NCI-H1930 (cell line): ENCODE measurements at regions not wholly inside any gene's neighbourhood (a gene's known extent, or its start where the extent isn't known, plus 50 kb on each side); places are given as distances from the start of the nearest gene placed in this dataset.

Experiments used
- DNase-seq, 2 experiments: peaks; one replicate each; lab custom pipeline; 2025; lab: John Stamatoyannopoulos, UW

- no peak for DNase-seq
Observed at GRCh38 chr7:114755856-114756255, 166.0 kb upstream of the MDFIC start.

GRCh38 chr7:114758661-114759227, 163.2 kb upstream of the MDFIC start:
- DNase-seq, result no peak

- peak; percentile 59 to 64 for DNase-seq
Observed at GRCh38 chr7:114759347-114760062, 162.4 kb upstream of the MDFIC start.

GRCh38 chr7:114760477-114760876, 161.4 kb upstream of the MDFIC start:
- DNase-seq, result no peak

GRCh38 chr7:114761973-114762372, 159.9 kb upstream of the MDFIC start:
- DNase-seq, result no peak

- DNase-seq, result no peak
Observed at GRCh38 chr7:114765331-114766040, 156.4 kb upstream of the MDFIC start.

GRCh38 chr7:114766041-114766356, 155.9 kb upstream of the MDFIC start:
- no peak for DNase-seq

- DNase-seq, result no peak
Observed at GRCh38 chr7:114777288-114777687, 144.6 kb upstream of the MDFIC start.

GRCh38 chr7:114783508-114783907, 138.4 kb upstream of the MDFIC start:
- no peak for DNase-seq

GRCh38 chr7:114784177-114784576, 137.7 kb upstream of the MDFIC start:
- DNase-seq, result no peak

GRCh38 chr7:114784746-114785145, 137.1 kb upstream of the MDFIC start:
- no peak for DNase-seq

- no peak for DNase-seq
Observed at GRCh38 chr7:114785496-114785895, 136.4 kb upstream of the MDFIC start.

- DNase-seq, result no peak
Observed at GRCh38 chr7:114786455-114786854, 135.4 kb upstream of the MDFIC start.

- no peak for DNase-seq
Observed at GRCh38 chr7:114787556-114787955, 134.3 kb upstream of the MDFIC start.

- DNase-seq, result no peak
Observed at GRCh38 chr7:114788706-114789105, 133.2 kb upstream of the MDFIC start.

GRCh38 chr7:114789161-114789560, 132.7 kb upstream of the MDFIC start:
- no peak for DNase-seq

- no peak for DNase-seq
Observed at GRCh38 chr7:114789871-114790311, 132.0 kb upstream of the MDFIC start.

- no peak for DNase-seq
Observed at GRCh38 chr7:114790521-114790920, 131.4 kb upstream of the MDFIC start.

GRCh38 chr7:114791771-114792170, 130.1 kb upstream of the MDFIC start:
- DNase-seq, result no peak

- no peak for DNase-seq
Observed at GRCh38 chr7:114793155-114793845, 128.6 kb upstream of the MDFIC start.

GRCh38 chr7:114795475-114795874, 126.4 kb upstream of the MDFIC start:
- no peak for DNase-seq

GRCh38 chr7:114799628-114800028, 122.3 kb upstream of the MDFIC start:
- no peak for DNase-seq

GRCh38 chr7:114802632-114803031, 119.3 kb upstream of the MDFIC start:
- DNase-seq, result no peak
